ENCODE measurements at regions not wholly inside any gene's neighbourhood (a gene's known extent, or its start where the extent isn't known, plus 50 kb on each side); places are given as distances from the start of the nearest gene placed in this dataset.

- TF ChIP-seq, protein P1, sequence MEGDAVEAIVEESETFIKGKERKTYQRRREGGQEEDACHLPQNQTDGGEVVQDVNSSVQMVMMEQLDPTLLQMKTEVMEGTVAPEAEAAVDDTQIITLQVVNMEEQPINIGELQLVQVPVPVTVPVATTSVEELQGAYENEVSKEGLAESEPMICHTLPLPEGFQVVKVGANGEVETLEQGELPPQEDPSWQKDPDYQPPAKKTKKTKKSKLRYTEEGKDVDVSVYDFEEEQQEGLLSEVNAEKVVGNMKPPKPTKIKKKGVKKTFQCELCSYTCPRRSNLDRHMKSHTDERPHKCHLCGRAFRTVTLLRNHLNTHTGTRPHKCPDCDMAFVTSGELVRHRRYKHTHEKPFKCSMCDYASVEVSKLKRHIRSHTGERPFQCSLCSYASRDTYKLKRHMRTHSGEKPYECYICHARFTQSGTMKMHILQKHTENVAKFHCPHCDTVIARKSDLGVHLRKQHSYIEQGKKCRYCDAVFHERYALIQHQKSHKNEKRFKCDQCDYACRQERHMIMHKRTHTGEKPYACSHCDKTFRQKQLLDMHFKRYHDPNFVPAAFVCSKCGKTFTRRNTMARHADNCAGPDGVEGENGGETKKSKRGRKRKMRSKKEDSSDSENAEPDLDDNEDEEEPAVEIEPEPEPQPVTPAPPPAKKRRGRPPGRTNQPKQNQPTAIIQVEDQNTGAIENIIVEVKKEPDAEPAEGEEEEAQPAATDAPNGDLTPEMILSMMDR (IDR thresholded peaks at IDR 0.05) = no peak
- Mint-ChIP-seq H3K4me3 (no peak overlapping the region), H3K27ac (no peak overlapping the region), H3K27me3 (ENCODE audit: low read depth, poor library complexity) (no peaks in the 10 kb centered on the region), H3K36me3 (ENCODE audit: low read depth) (no peaks in the 10 kb centered on the region), H3K9me3 (peaks cover 1% of the 10 kb centered on the region), H3K4me1 (no peaks in the 10 kb centered on the region)
- DNase-seq = no peak
Observed at GRCh38 chr6:82074556-82074955, 173.0 kb downstream of the IBTK start.

- Mint-ChIP-seq H3K36me3 (ENCODE audit: low read depth) (no peaks in the 10 kb centered on the region), H3K4me3 (no peak overlapping the region), H3K27me3 (ENCODE audit: low read depth, poor library complexity) (no peaks in the 10 kb centered on the region), H3K9me3 (no peaks in the 10 kb centered on the region), H3K4me1 (no peaks in the 10 kb centered on the region), H3K27ac (no peak overlapping the region)
- TF ChIP-seq, protein P1 (IDR thresholded peaks at IDR 0.05) = no peak
- DNase-seq = no peak
Observed at GRCh38 chr6:82073484-82073883, 174.1 kb downstream of the IBTK start.

DNA sequence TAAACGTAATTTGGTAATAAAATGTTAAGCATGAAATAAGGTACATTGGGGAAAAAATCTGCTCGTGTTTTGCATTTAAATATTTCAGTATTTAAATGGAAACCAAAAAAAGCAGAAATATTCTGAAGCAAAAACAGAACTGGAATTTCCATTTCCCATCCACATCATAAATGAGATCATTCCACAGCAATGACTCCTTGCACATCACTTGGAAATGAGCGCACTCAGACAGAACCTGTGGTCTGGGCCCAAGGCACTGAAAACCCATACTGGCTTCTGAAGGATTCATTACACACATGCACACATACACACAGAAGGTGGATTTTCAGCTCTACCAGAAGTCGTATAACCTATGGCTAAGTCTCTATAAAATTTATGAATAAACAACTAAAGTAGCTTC, 174.8 kb downstream of the IBTK start:
- Mint-ChIP-seq H3K27ac (no peak overlapping the region), H3K9me3 (no peaks in the 10 kb centered on the region), H3K4me3 (no peak overlapping the region), H3K36me3 (ENCODE audit: low read depth) (no peaks in the 10 kb centered on the region), H3K27me3 (ENCODE audit: low read depth, poor library complexity) (no peaks in the 10 kb centered on the region), H3K4me1 (no peaks in the 10 kb centered on the region)
- TF ChIP-seq, protein P1 (IDR thresholded peaks at IDR 0.05) = no peak
- DNase-seq = no peak

DNA sequence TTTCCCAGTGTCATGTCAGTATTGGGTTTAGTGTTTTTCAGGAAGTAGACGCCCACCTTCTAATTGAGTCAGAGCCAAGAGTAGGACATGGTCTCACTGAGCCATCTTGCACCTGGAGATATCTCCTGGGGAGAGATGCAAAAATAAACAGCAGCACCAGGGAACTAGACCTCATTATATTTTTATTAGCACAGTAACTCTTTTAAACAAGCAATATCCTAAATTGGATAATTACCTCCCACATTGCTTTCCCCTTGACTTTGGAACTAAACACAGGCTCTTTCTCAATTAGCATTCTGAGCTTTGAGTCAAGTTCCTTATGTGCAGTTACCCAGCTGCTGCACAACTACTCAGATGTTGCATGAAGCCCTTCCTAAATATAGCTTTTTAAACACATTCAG, 175.4 kb downstream of the IBTK start:
- Mint-ChIP-seq H3K27ac (no peak overlapping the region), H3K4me3 (no peak overlapping the region), H3K4me1 (no peaks in the 10 kb centered on the region), H3K27me3 (ENCODE audit: low read depth, poor library complexity) (no peaks in the 10 kb centered on the region), H3K36me3 (ENCODE audit: low read depth) (no peaks in the 10 kb centered on the region), H3K9me3 (no peaks in the 10 kb centered on the region)
- TF ChIP-seq, protein P1 (IDR thresholded peaks at IDR 0.05) = no peak
- DNase-seq = no peak

DNA sequence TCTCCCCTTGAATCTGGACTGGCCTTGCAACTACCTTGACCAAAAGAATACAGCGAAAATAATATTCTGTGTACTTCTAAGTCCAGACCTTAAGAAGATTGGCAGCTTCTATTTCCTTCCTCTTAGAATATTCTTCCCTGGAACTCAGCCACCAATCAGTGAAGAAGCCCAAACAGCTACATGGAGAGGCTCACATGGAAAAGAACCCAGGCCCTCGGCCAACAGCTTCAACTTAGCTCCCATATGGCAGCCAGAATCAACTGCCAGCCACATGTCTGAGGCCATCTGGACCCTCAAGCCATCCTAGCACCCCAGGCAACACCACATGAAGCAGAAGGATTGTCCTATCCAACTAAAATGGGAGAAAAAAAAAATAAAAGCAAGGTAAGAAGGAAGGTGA, 178.8 kb downstream of the IBTK start:
- H3K27ac Mint-ChIP-seq = no peak overlapping the region
- no peaks in the 10 kb centered on the region for H3K9me3 Mint-ChIP-seq
- no peaks in the 10 kb centered on the region for H3K36me3 Mint-ChIP-seq (ENCODE audit: low read depth)
- H3K27me3 Mint-ChIP-seq (ENCODE audit: low read depth, poor library complexity) = no peaks in the 10 kb centered on the region
- no peak overlapping the region for H3K4me3 Mint-ChIP-seq
- no peak for DNase-seq
- TF ChIP-seq, protein P1 (IDR thresholded peaks at IDR 0.05) = no peak
- no peaks in the 10 kb centered on the region for H3K4me1 Mint-ChIP-seq

DNA sequence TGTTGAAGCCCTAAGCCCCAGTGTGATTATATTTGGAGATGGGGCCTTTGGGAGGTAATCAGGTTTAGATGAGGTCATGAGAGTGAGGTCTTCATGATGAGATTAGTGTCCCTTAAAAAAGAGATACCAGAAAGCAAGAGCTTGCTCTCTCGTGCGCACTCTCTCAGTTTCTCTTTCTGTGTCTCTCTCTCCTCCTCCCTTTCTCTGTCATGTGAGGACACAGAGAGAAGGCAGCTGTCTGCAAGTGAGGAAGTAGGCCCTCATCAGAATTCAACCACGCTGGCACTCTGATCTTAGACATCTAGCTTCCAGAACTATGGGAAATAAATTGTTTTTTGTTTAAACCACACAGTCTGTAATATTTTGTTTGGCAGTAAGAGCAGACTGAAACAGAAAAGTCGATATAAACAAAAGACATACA, 180.5 kb downstream of the IBTK start:
- Mint-ChIP-seq H3K36me3 (ENCODE audit: low read depth) (no peaks in the 10 kb centered on the region), H3K4me1 (no peaks in the 10 kb centered on the region), H3K27ac (no peak overlapping the region), H3K9me3 (no peaks in the 10 kb centered on the region), H3K27me3 (ENCODE audit: low read depth, poor library complexity) (no peaks in the 10 kb centered on the region), H3K4me3 (no peak overlapping the region)
- DNase-seq = no peak
- TF ChIP-seq, protein P1 (IDR thresholded peaks at IDR 0.05) = no peak

Data from nephron progenitor cell (in vitro differentiated cells).